Kidney epithelial cell (primary cell): ENCODE measurements at regions not wholly inside any gene's neighbourhood (a gene's known extent, or its start where the extent isn't known, plus 50 kb on each side); places are given as distances from the start of the nearest gene placed in this dataset.
"Not testable (repeated sequence)": the region's sequence is repeated elsewhere in the genome, so short reads cannot be mapped to it uniquely, and the experiment has no call there.

Experiments
- DNase-seq: peaks from one replicate; pipeline ENCODE4 v3.0.0-alpha.2; 2010; ENCODE audit warnings: low read depth
- H3K27me3 ChIP-seq: 2 replicates; pipeline ENCODE4 v1.6.0; 2011; ENCODE audit warnings: low read length; ENCODE audit not compliant: control insufficient read depth, insufficient read depth
- H3K36me3 ChIP-seq: 2 replicates; pipeline ENCODE4 v1.5.1; 2011; ENCODE audit warnings: low read length; ENCODE audit not compliant: control insufficient read depth, insufficient read depth
- H3K4me3 ChIP-seq: 2 replicates; pipeline ENCODE4 v1.5.1; 2011; ENCODE audit warnings: low read depth, mild to moderate bottlenecking, control low read depth, low read length
- TF ChIP-seq, protein P1 (sequence below): IDR thresholded peaks from 2 replicates; pipeline ENCODE4 v1.5.1; 2011; ENCODE audit warnings: mild to moderate bottlenecking, moderate library complexity, low read length, control low read depth, inconsistent platforms; ENCODE audit not compliant: insufficient read depth, poor library complexity, severe bottlenecking

DNA sequence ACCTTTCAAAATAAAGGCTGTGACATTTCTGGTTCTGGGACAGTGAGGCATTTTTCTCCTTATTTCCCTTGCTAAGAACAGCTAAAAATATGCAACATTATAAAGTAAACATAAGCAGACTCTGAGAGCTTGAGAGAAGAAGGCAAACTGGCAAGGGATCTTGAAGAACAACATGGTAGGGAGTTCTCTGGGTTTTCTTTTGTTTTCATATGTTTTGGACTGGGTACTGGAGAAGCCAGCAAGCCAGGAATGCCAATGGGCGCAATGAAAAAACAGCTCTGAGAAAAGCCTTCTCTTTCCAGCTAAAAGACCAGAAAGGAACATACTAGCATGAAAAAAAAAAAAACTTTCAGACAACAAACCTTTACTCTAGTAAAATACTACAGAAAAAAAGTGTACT lies 351.4 kb upstream of the HS6ST1 start:
- no peak for DNase-seq
- no peak overlapping the region for H3K4me3 ChIP-seq
- TF ChIP-seq, protein P1, sequence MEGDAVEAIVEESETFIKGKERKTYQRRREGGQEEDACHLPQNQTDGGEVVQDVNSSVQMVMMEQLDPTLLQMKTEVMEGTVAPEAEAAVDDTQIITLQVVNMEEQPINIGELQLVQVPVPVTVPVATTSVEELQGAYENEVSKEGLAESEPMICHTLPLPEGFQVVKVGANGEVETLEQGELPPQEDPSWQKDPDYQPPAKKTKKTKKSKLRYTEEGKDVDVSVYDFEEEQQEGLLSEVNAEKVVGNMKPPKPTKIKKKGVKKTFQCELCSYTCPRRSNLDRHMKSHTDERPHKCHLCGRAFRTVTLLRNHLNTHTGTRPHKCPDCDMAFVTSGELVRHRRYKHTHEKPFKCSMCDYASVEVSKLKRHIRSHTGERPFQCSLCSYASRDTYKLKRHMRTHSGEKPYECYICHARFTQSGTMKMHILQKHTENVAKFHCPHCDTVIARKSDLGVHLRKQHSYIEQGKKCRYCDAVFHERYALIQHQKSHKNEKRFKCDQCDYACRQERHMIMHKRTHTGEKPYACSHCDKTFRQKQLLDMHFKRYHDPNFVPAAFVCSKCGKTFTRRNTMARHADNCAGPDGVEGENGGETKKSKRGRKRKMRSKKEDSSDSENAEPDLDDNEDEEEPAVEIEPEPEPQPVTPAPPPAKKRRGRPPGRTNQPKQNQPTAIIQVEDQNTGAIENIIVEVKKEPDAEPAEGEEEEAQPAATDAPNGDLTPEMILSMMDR: no peak
- no peaks in the 10 kb centered on the region for H3K27me3 ChIP-seq
- no peaks in the 10 kb centered on the region for H3K36me3 ChIP-seq

DNA sequence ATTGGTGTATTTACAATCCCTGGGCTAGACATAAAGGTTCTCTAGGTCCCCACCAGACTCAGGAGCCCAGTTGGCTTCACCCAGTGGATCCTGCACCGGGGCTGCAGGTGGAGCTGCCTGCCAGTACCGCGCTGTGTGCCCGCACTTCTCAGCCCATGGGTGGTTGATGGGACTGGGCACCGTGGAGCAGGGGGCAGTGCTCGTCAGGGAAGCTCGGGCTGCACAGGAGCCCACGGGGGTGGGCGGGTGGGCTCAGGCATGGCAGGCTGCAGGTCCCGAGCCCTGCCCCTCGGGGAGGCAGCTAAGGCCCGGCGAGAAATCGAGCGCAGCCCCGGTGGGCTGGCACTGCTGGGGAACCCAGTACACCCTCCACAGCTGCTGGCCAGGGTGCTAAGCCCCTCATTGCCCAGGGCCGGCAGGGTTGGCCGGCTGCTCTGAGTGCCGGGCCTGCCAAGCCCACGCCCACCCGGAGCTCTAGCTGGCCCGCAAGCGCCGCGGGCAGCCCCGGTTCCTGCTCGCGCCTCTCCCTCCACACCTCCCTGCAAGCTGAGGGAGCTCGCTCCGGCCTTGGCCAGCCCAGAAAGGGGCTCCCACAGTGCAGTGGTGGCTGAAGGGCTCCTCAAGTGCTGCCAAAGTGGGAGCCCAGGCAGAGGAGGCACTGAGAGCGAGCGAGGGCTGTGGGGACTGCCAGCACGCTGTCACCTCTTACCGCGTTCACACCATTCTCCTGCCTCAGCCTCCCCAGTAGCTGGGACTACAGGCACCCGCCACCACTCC lies 353.5 kb upstream of the HS6ST1 start:
- not testable (repeated sequence) for H3K4me3 ChIP-seq, H3K36me3 ChIP-seq, H3K27me3 ChIP-seq, DNase-seq

DNA sequence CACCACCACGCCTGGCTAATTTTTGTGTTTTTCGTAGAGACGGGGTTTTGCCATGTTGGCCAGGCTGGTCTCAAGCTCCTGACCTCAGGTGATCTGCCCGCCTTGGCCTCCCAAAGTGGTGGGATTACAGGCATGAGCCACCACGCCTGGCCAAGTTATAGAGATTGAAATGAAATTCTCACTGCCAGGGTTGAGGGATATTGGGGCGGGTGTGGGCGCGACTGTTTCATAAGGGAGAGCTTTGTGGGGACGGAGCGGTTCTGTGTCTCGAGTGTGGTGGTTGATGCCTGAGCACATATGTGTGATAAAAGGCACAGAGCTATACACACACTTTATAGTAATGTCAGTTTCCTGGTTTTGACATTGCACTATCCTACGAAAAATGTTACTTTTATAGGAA lies 361.0 kb upstream of the HS6ST1 start:
- H3K27me3 ChIP-seq, H3K4me3 ChIP-seq, DNase-seq, H3K36me3 ChIP-seq: not testable (repeated sequence)

DNA sequence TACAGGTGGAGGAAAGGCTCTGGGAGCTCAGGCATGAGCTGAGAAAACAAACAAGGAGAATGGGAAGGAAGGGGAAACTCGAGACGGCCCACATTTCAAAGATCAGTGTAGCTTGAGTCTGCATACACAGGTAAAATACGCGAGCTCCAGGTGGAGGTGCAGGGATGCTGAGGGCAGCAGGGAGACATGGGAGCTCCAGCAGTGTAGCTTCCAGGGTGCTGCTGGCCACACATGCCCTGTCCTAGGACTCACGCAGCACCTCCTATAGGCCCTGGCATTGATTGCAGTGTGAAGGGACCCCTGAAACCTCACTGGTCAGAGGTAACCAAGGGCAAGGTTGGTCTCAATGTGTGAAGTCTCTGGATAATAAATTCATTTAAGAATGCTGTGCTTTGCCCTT lies 362.8 kb upstream of the HS6ST1 start:
- no peak for DNase-seq
- H3K27me3 ChIP-seq: no peaks in the 10 kb centered on the region
- TF ChIP-seq, protein P1: no peak
- no peaks in the 10 kb centered on the region for H3K36me3 ChIP-seq
- no peak overlapping the region for H3K4me3 ChIP-seq

DNA sequence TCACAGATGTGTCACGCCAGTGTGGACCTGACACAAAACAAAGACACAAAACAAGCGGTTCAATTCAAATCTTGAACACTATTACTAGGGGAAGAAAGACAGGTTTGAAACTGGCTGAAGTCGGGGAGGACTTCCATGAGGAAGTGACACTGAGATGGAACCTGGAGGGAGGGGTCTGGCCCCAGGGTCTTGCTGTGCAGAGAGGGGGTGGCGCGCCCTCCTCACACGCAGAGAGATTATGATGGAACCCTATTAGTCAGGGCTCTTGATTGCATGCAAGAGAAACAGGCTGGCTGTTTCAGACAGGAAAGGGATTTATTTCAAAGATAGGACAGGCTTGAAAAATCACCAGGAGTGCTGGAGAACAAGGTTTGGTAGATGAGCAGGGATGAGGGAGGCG lies 363.6 kb upstream of the HS6ST1 start:
- no peaks in the 10 kb centered on the region for H3K36me3 ChIP-seq
- H3K4me3 ChIP-seq: no peak overlapping the region
- TF ChIP-seq, protein P1: no peak
- no peaks in the 10 kb centered on the region for H3K27me3 ChIP-seq
- DNase-seq: no peak

DNA sequence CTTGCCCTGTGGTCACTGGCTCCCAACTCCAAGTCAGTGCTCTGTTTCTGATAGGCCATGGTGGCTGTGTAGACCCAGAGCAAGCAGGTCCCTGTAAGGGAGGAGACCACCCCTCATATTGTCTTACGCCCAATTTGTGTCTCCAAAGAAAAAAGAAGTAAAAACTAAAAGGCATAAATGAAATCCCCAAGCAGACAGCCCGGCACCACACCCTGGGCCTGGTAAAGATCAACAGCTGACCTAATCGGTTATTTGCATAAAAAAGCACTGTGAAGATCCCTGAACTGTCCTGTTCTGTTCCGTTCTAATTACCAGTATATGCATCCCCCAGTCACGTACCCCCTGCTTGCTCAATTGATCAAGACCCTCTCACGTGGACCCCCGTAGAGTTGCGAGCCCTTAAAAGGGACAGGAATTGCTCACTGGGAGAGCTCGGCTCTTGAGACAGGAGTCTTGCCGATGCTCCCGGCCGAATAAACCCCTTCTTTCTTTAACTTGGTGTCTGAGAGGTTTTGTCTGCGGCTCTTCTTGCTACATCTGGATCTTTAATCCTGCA lies 364.1 kb upstream of the HS6ST1 start:
- no peaks in the 10 kb centered on the region for H3K36me3 ChIP-seq
- TF ChIP-seq, protein P1: no peak
- no peaks in the 10 kb centered on the region for H3K27me3 ChIP-seq
- no peak overlapping the region for H3K4me3 ChIP-seq
- no peak for DNase-seq

DNA sequence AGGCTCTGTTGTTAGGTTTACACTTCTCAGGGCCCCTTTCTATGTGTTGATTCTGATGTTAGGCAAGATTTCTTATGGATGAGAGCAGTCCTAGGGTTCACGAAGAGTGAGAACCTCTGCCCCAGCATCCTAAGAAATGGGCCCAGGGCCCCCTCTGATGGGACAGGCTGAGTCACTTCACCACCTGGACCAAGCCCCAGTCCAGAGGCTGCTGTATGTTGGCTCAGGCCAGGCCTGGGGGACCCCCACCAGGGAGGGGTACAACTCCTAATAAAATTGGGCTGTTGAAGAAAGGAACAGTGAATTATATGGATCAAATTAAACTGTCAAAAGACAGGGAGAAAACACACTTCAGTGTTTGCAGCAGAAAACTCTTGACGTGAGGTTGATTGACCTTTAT lies 365.9 kb upstream of the HS6ST1 start:
- Histone ChIP-seq H3K4me3 (no peak overlapping the region), H3K27me3 (no peaks in the 10 kb centered on the region), H3K36me3 (no peaks in the 10 kb centered on the region)
- TF ChIP-seq, protein P1: no peak
- DNase-seq: no peak
